Fibroblast of the conjunctiva (primary cell): ENCODE measurements at regions not wholly inside any gene's neighbourhood (a gene's known extent, or its start where the extent isn't known, plus 50 kb on each side); places are given as distances from the start of the nearest gene placed in this dataset.

Experiments used
- DNase-seq: peaks from one replicate; pipeline ENCODE4 v3.0.0-alpha.2; 2010; ENCODE audit warnings: low read depth

GRCh38 chr3:148307443-148307843, 390.3 kb upstream of the AGTR1 start:
- no peak for DNase-seq

GRCh38 chr3:148309390-148310035, 388.2 kb upstream of the AGTR1 start:
- DNase-seq: peak; percentile 33

- DNase-seq: no peak
Observed at GRCh38 chr3:148315756-148316155, 381.9 kb upstream of the AGTR1 start.

GRCh38 chr3:148318240-148318639, 379.5 kb upstream of the AGTR1 start:
- DNase-seq: no peak

- DNase-seq: peak; percentile 48
Observed at GRCh38 chr3:148319161-148319915, 378.4 kb upstream of the AGTR1 start.

- DNase-seq: no peak
Observed at GRCh38 chr3:148319960-148320359, 377.7 kb upstream of the AGTR1 start.

- DNase-seq: no peak
Observed at GRCh38 chr3:148329481-148330235, 368.0 kb upstream of the AGTR1 start.

- DNase-seq: no peak
Observed at GRCh38 chr3:148330542-148330941, 367.2 kb upstream of the AGTR1 start.

- DNase-seq: no peak
Observed at GRCh38 chr3:148331081-148331846, 366.4 kb upstream of the AGTR1 start.

GRCh38 chr3:148332509-148332908, 365.2 kb upstream of the AGTR1 start:
- no peak for DNase-seq

GRCh38 chr3:148333091-148333490, 364.6 kb upstream of the AGTR1 start:
- no peak for DNase-seq

- no peak for DNase-seq
Observed at GRCh38 chr3:148335612-148336011, 362.1 kb upstream of the AGTR1 start.

- DNase-seq: no peak
Observed at GRCh38 chr3:148343416-148343815, 354.3 kb upstream of the AGTR1 start.

GRCh38 chr3:148344521-148344920, 353.2 kb upstream of the AGTR1 start:
- no peak for DNase-seq

- no peak for DNase-seq
Observed at GRCh38 chr3:148360051-148360450, 337.7 kb upstream of the AGTR1 start.

GRCh38 chr3:148366743-148367410, 330.8 kb upstream of the AGTR1 start:
- peak; percentile 16 for DNase-seq

GRCh38 chr3:148367756-148368155, 329.9 kb upstream of the AGTR1 start:
- no peak for DNase-seq

- no peak for DNase-seq
Observed at GRCh38 chr3:148369381-148369780, 328.3 kb upstream of the AGTR1 start.

GRCh38 chr3:148372206-148372875, 325.4 kb upstream of the AGTR1 start:
- DNase-seq: no peak

- DNase-seq: no peak
Observed at GRCh38 chr3:148373961-148374360, 323.7 kb upstream of the AGTR1 start.

GRCh38 chr3:148379763-148380382, 317.8 kb upstream of the AGTR1 start:
- DNase-seq: peak; percentile 48
